ENCODE measurements at regions not wholly inside any gene's neighbourhood (a gene's known extent, or its start where the extent isn't known, plus 50 kb on each side); places are given as distances from the start of the nearest gene placed in this dataset.

DNA sequence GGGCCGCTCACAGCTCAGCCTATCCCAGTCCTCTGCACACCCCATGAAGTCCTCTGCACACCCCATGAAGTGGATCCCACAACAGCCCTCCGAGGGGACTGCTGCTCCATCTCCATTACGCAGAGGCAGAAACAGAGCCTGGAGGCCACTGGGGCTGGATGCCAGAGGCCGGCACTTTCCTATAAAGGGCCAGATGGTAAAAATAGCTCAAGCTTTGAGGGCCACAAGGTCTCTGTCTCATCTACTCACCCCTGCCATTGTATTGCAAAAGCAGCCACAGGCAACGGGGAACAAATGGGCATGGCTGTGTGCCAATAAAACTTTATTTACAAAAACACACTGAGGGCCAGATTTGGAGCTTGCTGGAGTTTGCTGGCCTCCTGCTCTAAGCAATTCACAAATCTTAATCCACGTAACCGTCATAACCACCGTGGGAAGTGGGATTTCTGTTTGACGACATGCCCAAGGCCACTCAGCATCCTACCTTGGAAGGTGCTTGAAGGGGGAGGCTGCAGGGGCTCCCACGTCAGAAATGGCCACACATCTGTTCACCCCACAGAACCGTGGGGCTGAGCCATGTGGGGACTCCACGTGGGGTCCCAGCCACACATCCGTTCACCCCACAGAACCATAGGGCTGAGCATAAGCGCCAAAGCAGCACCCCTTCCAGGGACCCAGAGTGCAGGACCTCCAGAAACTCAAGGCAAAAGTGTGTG lies 92.0 kb downstream of the NCOR2 start:
- Histone ChIP-seq H3K36me3 (ENCODE audit: low read depth, low read length) (peaks cover 43% of the 10 kb centered on the region), H3K4me3 (ENCODE audit: low read length) (no peak overlapping the region), H3K4me2 (ENCODE audit: low read length) (no peak overlapping the region), H3K9me3 (ENCODE audit: low read length) (no peaks in the 10 kb centered on the region), H3F3A (ENCODE audit: low read length, unreplicated experiment) (no peaks in the 10 kb centered on the region), H4K20me1 (ENCODE audit: low read length) (no peaks in the 10 kb centered on the region), H3K9me2 (replicated peaks; ENCODE audit: low read length) (no peaks in the 10 kb centered on the region), H3K4me1 (ENCODE audit: insufficient read depth, low read length) (peaks cover 10% of the 10 kb centered on the region), H3K27me3 (ENCODE audit: low read length) (no peaks in the 10 kb centered on the region), H2AFZ (ENCODE audit: low read length) (no peak overlapping the region), H3K79me2 (ENCODE audit: low read length) (no peaks in the 10 kb centered on the region), H3K9ac (ENCODE audit: low read length) (no peak overlapping the region), H3K27ac (ENCODE audit: low read length) (no peak overlapping the region)
- CTCF ChIA-PET, result no interaction called here
- POLR2A ChIA-PET (ENCODE audit: unreplicated experiment), result no interaction called here
- DNase-seq (no peak), ATAC-seq (no peak)
- no TSS peak for BruUV-seq (replicated peaks)
- intact Hi-C loops (cut with micrococcal nuclease), result no loop called here
- TF ChIP-seq EZH2 (IDR thresholded peaks at IDR 0.05; ENCODE audit: low read length, unreplicated experiment) (no peak), EZH2phosphoT487 (IDR thresholded peaks at IDR 0.05; ENCODE audit: borderline replicate concordance, low read length) (no peak)
- TF ChIP-seq, protein P1, sequence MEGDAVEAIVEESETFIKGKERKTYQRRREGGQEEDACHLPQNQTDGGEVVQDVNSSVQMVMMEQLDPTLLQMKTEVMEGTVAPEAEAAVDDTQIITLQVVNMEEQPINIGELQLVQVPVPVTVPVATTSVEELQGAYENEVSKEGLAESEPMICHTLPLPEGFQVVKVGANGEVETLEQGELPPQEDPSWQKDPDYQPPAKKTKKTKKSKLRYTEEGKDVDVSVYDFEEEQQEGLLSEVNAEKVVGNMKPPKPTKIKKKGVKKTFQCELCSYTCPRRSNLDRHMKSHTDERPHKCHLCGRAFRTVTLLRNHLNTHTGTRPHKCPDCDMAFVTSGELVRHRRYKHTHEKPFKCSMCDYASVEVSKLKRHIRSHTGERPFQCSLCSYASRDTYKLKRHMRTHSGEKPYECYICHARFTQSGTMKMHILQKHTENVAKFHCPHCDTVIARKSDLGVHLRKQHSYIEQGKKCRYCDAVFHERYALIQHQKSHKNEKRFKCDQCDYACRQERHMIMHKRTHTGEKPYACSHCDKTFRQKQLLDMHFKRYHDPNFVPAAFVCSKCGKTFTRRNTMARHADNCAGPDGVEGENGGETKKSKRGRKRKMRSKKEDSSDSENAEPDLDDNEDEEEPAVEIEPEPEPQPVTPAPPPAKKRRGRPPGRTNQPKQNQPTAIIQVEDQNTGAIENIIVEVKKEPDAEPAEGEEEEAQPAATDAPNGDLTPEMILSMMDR (conservative IDR thresholded peaks at IDR 0.05; ENCODE audit: low read depth, low read length), result no peak

GRCh38 chr12:124474709-124475108 lies 92.7 kb downstream of the NCOR2 start:
- Histone ChIP-seq H3K4me1 (ENCODE audit: insufficient read depth, low read length) (peaks cover 3% of the 10 kb centered on the region), H3F3A (ENCODE audit: low read length, unreplicated experiment) (no peaks in the 10 kb centered on the region), H3K27me3 (ENCODE audit: low read length) (no peaks in the 10 kb centered on the region), H3K9ac (ENCODE audit: low read length) (no peak overlapping the region), H3K9me2 (replicated peaks; ENCODE audit: low read length) (no peaks in the 10 kb centered on the region), H3K4me2 (ENCODE audit: low read length) (no peak overlapping the region), H3K79me2 (ENCODE audit: low read length) (no peaks in the 10 kb centered on the region), H3K9me3 (ENCODE audit: low read length) (0 out of 2 replicates have a peak, but pooled peaks cover under 1% of the 10 kb centered on the region), H2AFZ (ENCODE audit: low read length) (no peak overlapping the region), H3K27ac (ENCODE audit: low read length) (no peak overlapping the region), H3K4me3 (ENCODE audit: low read length) (no peak overlapping the region), H3K36me3 (ENCODE audit: low read depth, low read length) (peaks cover 50% of the 10 kb centered on the region), H4K20me1 (ENCODE audit: low read length) (no peaks in the 10 kb centered on the region)
- POLR2A ChIA-PET (ENCODE audit: unreplicated experiment), result no interaction called here
- ATAC-seq (no peak), DNase-seq (no peak)
- no peak for TF ChIP-seq EZH2 (IDR thresholded peaks at IDR 0.05; ENCODE audit: low read length, unreplicated experiment)
- TF ChIP-seq, protein P1 (conservative IDR thresholded peaks at IDR 0.05; ENCODE audit: low read depth, low read length), result no peak
- no peak for TF ChIP-seq EZH2phosphoT487 (IDR thresholded peaks at IDR 0.05; ENCODE audit: borderline replicate concordance, low read length)
- CTCF ChIA-PET, result no interaction called here
- intact Hi-C loops (cut with micrococcal nuclease), result no loop called here
- no TSS peak for BruUV-seq (replicated peaks)

GRCh38 chr12:124472690-124473279 lies 94.6 kb downstream of the NCOR2 start:
- Histone ChIP-seq H2AFZ (ENCODE audit: low read length) (no peak overlapping the region), H3K27me3 (ENCODE audit: low read length) (no peaks in the 10 kb centered on the region), H3K4me2 (ENCODE audit: low read length) (no peak overlapping the region), H3F3A (ENCODE audit: low read length, unreplicated experiment) (no peaks in the 10 kb centered on the region), H3K9me3 (ENCODE audit: low read length) (0 out of 2 replicates have a peak, but pooled peaks cover 9% of the 10 kb centered on the region), H3K4me3 (ENCODE audit: low read length) (no peak overlapping the region), H3K79me2 (ENCODE audit: low read length) (no peaks in the 10 kb centered on the region), H3K9me2 (replicated peaks; ENCODE audit: low read length) (no peaks in the 10 kb centered on the region), H3K4me1 (ENCODE audit: insufficient read depth, low read length) (no peaks in the 10 kb centered on the region), H3K36me3 (ENCODE audit: low read depth, low read length) (peaks cover 58% of the 10 kb centered on the region), H4K20me1 (ENCODE audit: low read length) (no peaks in the 10 kb centered on the region), H3K27ac (ENCODE audit: low read length) (no peak overlapping the region), H3K9ac (ENCODE audit: low read length) (no peak overlapping the region)
- no TSS peak for BruUV-seq (replicated peaks)
- intact Hi-C loops (cut with micrococcal nuclease), result no loop called here
- CTCF ChIA-PET, result no interaction called here
- TF ChIP-seq, protein P1 (conservative IDR thresholded peaks at IDR 0.05; ENCODE audit: low read depth, low read length), result no peak
- TF ChIP-seq EZH2 (IDR thresholded peaks at IDR 0.05; ENCODE audit: low read length, unreplicated experiment) (no peak), EZH2phosphoT487 (IDR thresholded peaks at IDR 0.05; ENCODE audit: borderline replicate concordance, low read length) (no peak)
- DNase-seq, result no peak
- POLR2A ChIA-PET (ENCODE audit: unreplicated experiment), result interaction anchor here (0.6 kb wide), 1 partner anchor 456 kb away, joined by 5 read pairs; no protein-coding TSS in a partner anchor
- ATAC-seq, result no peak

Data from PC-3 (cell line).